Mesendoderm (in vitro differentiated cells): ENCODE measurements at regions not wholly inside any gene's neighbourhood (a gene's known extent, or its start where the extent isn't known, plus 50 kb on each side); places are given as distances from the start of the nearest gene placed in this dataset.

Experiments
- DNase-seq: peaks from one replicate; pipeline ENCODE4 v3.0.0; 2013
- H2AK5ac ChIP-seq: 2 replicates; pipeline ENCODE4 v1.6.1; 2013; ENCODE audit warnings: low read length, inconsistent platforms
- H2BK120ac ChIP-seq: 2 replicates; pipeline ENCODE4 v1.6.1; 2013; ENCODE audit warnings: low read depth, mild to moderate bottlenecking, low read length, moderate library complexity, mixed read lengths
- H2BK15ac ChIP-seq: replicated peaks from 2 replicates; pipeline ENCODE4 v1.6.1; 2013; ENCODE audit warnings: low read depth, mild to moderate bottlenecking, moderate library complexity
- H2BK5ac ChIP-seq: 2 replicates; pipeline ENCODE4 v1.6.1; 2013; ENCODE audit warnings: low read length, inconsistent platforms
- H3K18ac ChIP-seq: 2 replicates; pipeline ENCODE4 v1.6.1; 2013; ENCODE audit warnings: mild to moderate bottlenecking, low read length, mixed read lengths
- H3K23ac ChIP-seq: one replicate; pipeline ENCODE4 v1.6.1; 2013; ENCODE audit warnings: low read length
- H3K27ac ChIP-seq: 2 replicates; pipeline ENCODE4 v1.5.1; 2013; ENCODE audit warnings: low read depth, mild to moderate bottlenecking, inconsistent platforms, low read length, moderate library complexity
- H3K27me3 ChIP-seq: 2 replicates; pipeline ENCODE4 v1.6.1; 2013; ENCODE audit warnings: low read length, control low read depth, mild to moderate bottlenecking, inconsistent platforms; ENCODE audit not compliant: insufficient read depth, poor library complexity
- H3K36me3 ChIP-seq: 2 replicates; pipeline ENCODE4 v1.6.1; 2013; ENCODE audit warnings: low read length, inconsistent platforms; ENCODE audit not compliant: control insufficient read depth, insufficient read depth
- H3K4ac ChIP-seq: one replicate; pipeline ENCODE4 v1.6.1; 2013; ENCODE audit warnings: low read depth, mild to moderate bottlenecking, low read length, moderate library complexity
- H3K4me1 ChIP-seq: 2 replicates; pipeline ENCODE4 v1.6.1; 2013; ENCODE audit warnings: low read depth, low read length, inconsistent platforms; ENCODE audit not compliant: control insufficient read depth
- H3K4me2 ChIP-seq: 2 replicates; pipeline ENCODE4 v1.6.1; 2013; ENCODE audit warnings: low read length
- H3K4me3 ChIP-seq: 2 replicates; pipeline ENCODE4 v1.5.1; 2013; ENCODE audit warnings: mild to moderate bottlenecking, low read length
- H3K56ac ChIP-seq: one replicate; pipeline ENCODE4 v1.6.1; 2013; ENCODE audit warnings: low read length
- H3K79me1 ChIP-seq: 2 replicates; pipeline ENCODE4 v1.6.1; 2013; ENCODE audit warnings: low read length, inconsistent platforms
- H3K79me2 ChIP-seq: 2 replicates; pipeline ENCODE4 v1.6.1; 2013; ENCODE audit warnings: mild to moderate bottlenecking, low read length; ENCODE audit not compliant: control insufficient read depth, insufficient read depth
- H3K9ac ChIP-seq: 2 replicates; pipeline ENCODE4 v1.6.1; 2013; ENCODE audit warnings: low read length, inconsistent platforms
- H4K5ac ChIP-seq: one replicate; pipeline ENCODE4 v1.6.1; 2013; ENCODE audit warnings: low read length
- H4K8ac ChIP-seq: one replicate; pipeline ENCODE4 v1.6.1; 2013; ENCODE audit warnings: low read depth, mild to moderate bottlenecking, control low read depth, low read length, moderate library complexity
- WGBS: extraction: QIAGEN DNeasy Blood & Tissue Kit; methylation state at CpG from one replicate; pipeline ENCODE4 v1.1.7; 2013; ENCODE audit warnings: low lambda C conversion rate, missing lambda C conversion rate; ENCODE audit not compliant: insufficient coverage; ENCODE audit errors: extremely low coverage; 5-methylcytosine and 5-hydroxymethylcytosine counted together

- Histone ChIP-seq H3K9ac (no peak overlapping the region), H2BK120ac (no peak overlapping the region), H3K18ac (no peak overlapping the region), H3K4me2 (no peak overlapping the region), H3K27me3 (no peaks in the 10 kb centered on the region), H3K36me3 (no peaks in the 10 kb centered on the region), H2AK5ac (no peak overlapping the region), H3K4me3 (no peak overlapping the region), H2BK5ac (no peak overlapping the region), H3K79me1 (no peaks in the 10 kb centered on the region), H3K4ac (no peak overlapping the region), H3K23ac (no peak overlapping the region), H3K79me2 (no peaks in the 10 kb centered on the region), H4K5ac (no peak overlapping the region), H2BK15ac (no peak overlapping the region), H3K4me1 (no peaks in the 10 kb centered on the region), H4K8ac (no peak overlapping the region), H3K56ac (no peak overlapping the region), H3K27ac (no peak overlapping the region)
- whole genome bisulfite sequencing: no CpG with 5 or more reads among the region's 5 CpGs
- no peak for DNase-seq
These were observed 164.7 kb upstream of the TARS1 start for GRCh38 chr5:33275921-33276627.

- Histone ChIP-seq H3K4me3 (no peak overlapping the region), H3K27ac (no peak overlapping the region), H3K56ac (no peak overlapping the region), H2AK5ac (no peak overlapping the region), H3K4ac (no peak overlapping the region), H3K4me2 (no peak overlapping the region), H3K27me3 (no peaks in the 10 kb centered on the region), H3K36me3 (no peaks in the 10 kb centered on the region), H2BK5ac (no peak overlapping the region), H3K4me1 (no peaks in the 10 kb centered on the region), H4K8ac (no peak overlapping the region), H3K79me2 (no peaks in the 10 kb centered on the region), H3K79me1 (no peaks in the 10 kb centered on the region), H3K18ac (no peak overlapping the region), H4K5ac (no peak overlapping the region), H2BK120ac (no peak overlapping the region), H3K23ac (no peak overlapping the region), H2BK15ac (no peak overlapping the region), H3K9ac (no peak overlapping the region)
- DNase-seq: no peak
- no CpG with 5 or more reads among the region's 2 CpGs for WGBS
These were observed 164.2 kb upstream of the TARS1 start for GRCh38 chr5:33276628-33276950.

GRCh38 chr5:33277061-33277650 lies 163.6 kb upstream of the TARS1 start:
- no peak overlapping the region for H2BK5ac ChIP-seq
- no CpG with 5 or more reads among the region's 3 CpGs for WGBS
- no peak for DNase-seq

GRCh38 chr5:33281431-33281843 lies 159.3 kb upstream of the TARS1 start:
- no peak overlapping the region for H3K4ac ChIP-seq
- H3K79me2 ChIP-seq: no peaks in the 10 kb centered on the region
- no peak overlapping the region for H2BK120ac ChIP-seq
- H3K36me3 ChIP-seq: no peaks in the 10 kb centered on the region
- H3K27me3 ChIP-seq: no peaks in the 10 kb centered on the region
- no peaks in the 10 kb centered on the region for H3K79me1 ChIP-seq
- H3K4me3 ChIP-seq: no peak overlapping the region
- H3K56ac ChIP-seq: no peak overlapping the region
- H2AK5ac ChIP-seq: no peak overlapping the region
- WGBS: no CpG with 5 or more reads among the region's 5 CpGs
- H3K4me1 ChIP-seq: no peaks in the 10 kb centered on the region
- H2BK5ac ChIP-seq: no peak overlapping the region
- H3K4me2 ChIP-seq: no peak overlapping the region
- no peak for DNase-seq
- H3K23ac ChIP-seq: no peak overlapping the region
- H3K9ac ChIP-seq: no peak overlapping the region
- no peak overlapping the region for H3K27ac ChIP-seq
- H2BK15ac ChIP-seq: no peak overlapping the region
- no peak overlapping the region for H3K18ac ChIP-seq
- no peak overlapping the region for H4K8ac ChIP-seq
- H4K5ac ChIP-seq: no peak overlapping the region

More at GRCh38 chr5:33277061-33277650, 163.6 kb upstream of the TARS1 start:
- no peaks in the 10 kb centered on the region for H3K79me2 ChIP-seq
- H2AK5ac ChIP-seq: no peak overlapping the region
- H4K8ac ChIP-seq: no peak overlapping the region
- no peak overlapping the region for H2BK15ac ChIP-seq
- no peak overlapping the region for H4K5ac ChIP-seq
- no peaks in the 10 kb centered on the region for H3K36me3 ChIP-seq
- H3K4me3 ChIP-seq: no peak overlapping the region
- H3K18ac ChIP-seq: no peak overlapping the region
- no peak overlapping the region for H2BK120ac ChIP-seq
- no peak overlapping the region for H3K23ac ChIP-seq
- no peak overlapping the region for H3K27ac ChIP-seq
- no peaks in the 10 kb centered on the region for H3K27me3 ChIP-seq
- H3K4ac ChIP-seq: no peak overlapping the region
- H3K9ac ChIP-seq: no peak overlapping the region
- H3K4me1 ChIP-seq: no peaks in the 10 kb centered on the region
- no peak overlapping the region for H3K56ac ChIP-seq
- H3K79me1 ChIP-seq: no peaks in the 10 kb centered on the region
- H3K4me2 ChIP-seq: no peak overlapping the region

- H3K79me2 ChIP-seq: no peaks in the 10 kb centered on the region
- no peaks in the 10 kb centered on the region for H3K27me3 ChIP-seq
- no peak overlapping the region for H3K4ac ChIP-seq
- no peak overlapping the region for H3K4me2 ChIP-seq
- H3K79me1 ChIP-seq: no peaks in the 10 kb centered on the region
- no peak overlapping the region for H2BK5ac ChIP-seq
- no peak overlapping the region for H3K18ac ChIP-seq
- H2BK120ac ChIP-seq: no peak overlapping the region
- WGBS: no CpG with 5 or more reads among the region's 4 CpGs
- H3K4me3 ChIP-seq: no peak overlapping the region
- H3K27ac ChIP-seq: no peak overlapping the region
- H3K4me1 ChIP-seq: no peaks in the 10 kb centered on the region
- H3K23ac ChIP-seq: no peak overlapping the region
- no peak overlapping the region for H3K9ac ChIP-seq
- H4K5ac ChIP-seq: no peak overlapping the region
- H2AK5ac ChIP-seq: no peak overlapping the region
- no peak overlapping the region for H2BK15ac ChIP-seq
- H3K36me3 ChIP-seq: no peaks in the 10 kb centered on the region
- no peak for DNase-seq
- H4K8ac ChIP-seq: no peak overlapping the region
- H3K56ac ChIP-seq: no peak overlapping the region
These were observed 158.6 kb upstream of the TARS1 start for GRCh38 chr5:33282157-33282556.

- Histone ChIP-seq H3K27me3 (no peaks in the 10 kb centered on the region), H3K4me2 (no peak overlapping the region), H2AK5ac (no peak overlapping the region), H4K8ac (no peak overlapping the region), H3K4me1 (no peaks in the 10 kb centered on the region), H2BK120ac (no peak overlapping the region), H3K36me3 (no peaks in the 10 kb centered on the region), H3K18ac (no peak overlapping the region), H3K23ac (no peak overlapping the region), H3K4ac (no peak overlapping the region), H2BK5ac (no peak overlapping the region), H3K4me3 (no peak overlapping the region), H2BK15ac (no peak overlapping the region), H3K79me1 (no peaks in the 10 kb centered on the region), H4K5ac (no peak overlapping the region), H3K9ac (no peak overlapping the region), H3K79me2 (no peaks in the 10 kb centered on the region), H3K56ac (no peak overlapping the region), H3K27ac (no peak overlapping the region)
- no peak for DNase-seq
- WGBS: 100% methylated on average over 2 of the region's 2 CpGs
These were observed 158.1 kb upstream of the TARS1 start for GRCh38 chr5:33282696-33283095.
